ENCODE measurements at regions not wholly inside any gene's neighbourhood (a gene's known extent, or its start where the extent isn't known, plus 50 kb on each side); places are given as distances from the start of the nearest gene placed in this dataset.
"Not testable (repeated sequence)": the region's sequence is repeated elsewhere in the genome, so short reads cannot be mapped to it uniquely, and the experiment has no call there.

DNA sequence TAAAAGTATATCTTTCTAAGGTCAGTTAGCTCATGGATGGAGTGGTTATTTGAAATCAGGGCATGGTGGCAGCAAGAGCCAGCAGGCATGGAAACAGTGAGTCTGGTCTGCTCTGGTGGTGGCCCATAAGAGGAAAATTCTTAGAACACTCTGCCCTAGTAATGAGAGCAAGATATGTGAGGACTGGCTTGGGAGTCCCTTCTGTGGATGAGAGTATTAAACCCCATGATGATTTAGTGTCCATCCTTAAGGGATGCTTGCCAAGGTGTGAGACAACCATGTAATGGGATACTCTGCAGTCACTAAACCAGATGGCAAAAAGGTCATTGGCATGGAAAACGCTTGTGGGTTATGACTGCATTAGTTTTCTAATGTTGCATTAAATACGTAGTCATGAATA, 269.9 kb downstream of the BCL2L11 start:
- TF ChIP-seq, protein P1, sequence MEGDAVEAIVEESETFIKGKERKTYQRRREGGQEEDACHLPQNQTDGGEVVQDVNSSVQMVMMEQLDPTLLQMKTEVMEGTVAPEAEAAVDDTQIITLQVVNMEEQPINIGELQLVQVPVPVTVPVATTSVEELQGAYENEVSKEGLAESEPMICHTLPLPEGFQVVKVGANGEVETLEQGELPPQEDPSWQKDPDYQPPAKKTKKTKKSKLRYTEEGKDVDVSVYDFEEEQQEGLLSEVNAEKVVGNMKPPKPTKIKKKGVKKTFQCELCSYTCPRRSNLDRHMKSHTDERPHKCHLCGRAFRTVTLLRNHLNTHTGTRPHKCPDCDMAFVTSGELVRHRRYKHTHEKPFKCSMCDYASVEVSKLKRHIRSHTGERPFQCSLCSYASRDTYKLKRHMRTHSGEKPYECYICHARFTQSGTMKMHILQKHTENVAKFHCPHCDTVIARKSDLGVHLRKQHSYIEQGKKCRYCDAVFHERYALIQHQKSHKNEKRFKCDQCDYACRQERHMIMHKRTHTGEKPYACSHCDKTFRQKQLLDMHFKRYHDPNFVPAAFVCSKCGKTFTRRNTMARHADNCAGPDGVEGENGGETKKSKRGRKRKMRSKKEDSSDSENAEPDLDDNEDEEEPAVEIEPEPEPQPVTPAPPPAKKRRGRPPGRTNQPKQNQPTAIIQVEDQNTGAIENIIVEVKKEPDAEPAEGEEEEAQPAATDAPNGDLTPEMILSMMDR (IDR thresholded peaks at IDR 0.05; ENCODE audit: insufficient read depth, low read length): not testable (repeated sequence)
- not testable (repeated sequence) for TF ChIP-seq GABPA (IDR thresholded peaks at IDR 0.05; ENCODE audit: low read depth)
- TF ChIP-seq, protein P2, sequence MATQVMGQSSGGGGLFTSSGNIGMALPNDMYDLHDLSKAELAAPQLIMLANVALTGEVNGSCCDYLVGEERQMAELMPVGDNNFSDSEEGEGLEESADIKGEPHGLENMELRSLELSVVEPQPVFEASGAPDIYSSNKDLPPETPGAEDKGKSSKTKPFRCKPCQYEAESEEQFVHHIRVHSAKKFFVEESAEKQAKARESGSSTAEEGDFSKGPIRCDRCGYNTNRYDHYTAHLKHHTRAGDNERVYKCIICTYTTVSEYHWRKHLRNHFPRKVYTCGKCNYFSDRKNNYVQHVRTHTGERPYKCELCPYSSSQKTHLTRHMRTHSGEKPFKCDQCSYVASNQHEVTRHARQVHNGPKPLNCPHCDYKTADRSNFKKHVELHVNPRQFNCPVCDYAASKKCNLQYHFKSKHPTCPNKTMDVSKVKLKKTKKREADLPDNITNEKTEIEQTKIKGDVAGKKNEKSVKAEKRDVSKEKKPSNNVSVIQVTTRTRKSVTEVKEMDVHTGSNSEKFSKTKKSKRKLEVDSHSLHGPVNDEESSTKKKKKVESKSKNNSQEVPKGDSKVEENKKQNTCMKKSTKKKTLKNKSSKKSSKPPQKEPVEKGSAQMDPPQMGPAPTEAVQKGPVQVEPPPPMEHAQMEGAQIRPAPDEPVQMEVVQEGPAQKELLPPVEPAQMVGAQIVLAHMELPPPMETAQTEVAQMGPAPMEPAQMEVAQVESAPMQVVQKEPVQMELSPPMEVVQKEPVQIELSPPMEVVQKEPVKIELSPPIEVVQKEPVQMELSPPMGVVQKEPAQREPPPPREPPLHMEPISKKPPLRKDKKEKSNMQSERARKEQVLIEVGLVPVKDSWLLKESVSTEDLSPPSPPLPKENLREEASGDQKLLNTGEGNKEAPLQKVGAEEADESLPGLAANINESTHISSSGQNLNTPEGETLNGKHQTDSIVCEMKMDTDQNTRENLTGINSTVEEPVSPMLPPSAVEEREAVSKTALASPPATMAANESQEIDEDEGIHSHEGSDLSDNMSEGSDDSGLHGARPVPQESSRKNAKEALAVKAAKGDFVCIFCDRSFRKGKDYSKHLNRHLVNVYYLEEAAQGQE (IDR thresholded peaks at IDR 0.05; ENCODE audit: insufficient replicate concordance, low read depth): not testable (repeated sequence)
